Astrocyte (in vitro differentiated cells and primary cell): ENCODE measurements at regions not wholly inside any gene's neighbourhood (a gene's known extent, or its start where the extent isn't known, plus 50 kb on each side); places are given as distances from the start of the nearest gene placed in this dataset.

ENCODE experiments used
- CTCF ChIP-seq: IDR thresholded peaks from 2 replicates; pipeline ENCODE4 v1.5.1; 2011; ENCODE audit warnings: low read depth, mild to moderate bottlenecking, inconsistent platforms, low read length, moderate library complexity; ENCODE audit not compliant: insufficient read depth
- EZH2 ChIP-seq: IDR thresholded peaks from 2 replicates; pipeline ENCODE4 v1.6.1; 2012; ENCODE audit warnings: mild to moderate bottlenecking, low read length, inconsistent platforms; ENCODE audit not compliant: insufficient read depth

DNA sequence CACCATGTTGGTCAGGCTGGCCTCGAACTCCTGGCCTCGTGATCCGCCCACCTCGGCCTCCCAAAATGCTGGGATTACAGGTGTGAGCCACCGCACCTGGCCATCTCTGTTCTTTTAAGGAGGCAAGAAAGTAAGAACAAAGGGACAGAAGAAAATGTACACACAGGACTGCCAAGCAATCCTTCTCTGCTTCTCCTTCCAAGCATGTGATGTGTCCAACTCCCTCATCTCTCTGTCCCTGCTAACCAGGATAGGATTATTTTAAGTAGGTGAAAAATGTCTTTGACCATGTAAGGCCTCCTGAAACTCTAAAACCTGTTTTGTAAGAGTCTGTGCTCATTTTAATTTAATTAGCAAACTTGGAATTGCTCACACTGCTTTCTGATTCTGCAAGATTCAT, 89.3 kb upstream of the ATL2 start:
- no peak for TF ChIP-seq CTCF
- no peak for TF ChIP-seq EZH2
